COR-L47 (cell line): ENCODE measurements at regions not wholly inside any gene's neighbourhood (a gene's known extent, or its start where the extent isn't known, plus 50 kb on each side); places are given as distances from the start of the nearest gene placed in this dataset.
"Not testable (repeated sequence)": the region's sequence is repeated elsewhere in the genome, so short reads cannot be mapped to it uniquely, and the experiment has no call there.

Experiments used
- DNase-seq: peaks from one replicate; lab custom pipeline; 2025; lab: John Stamatoyannopoulos, UW

- DNase-seq, result not testable (repeated sequence)
Measured at GRCh38 chr11:97573771-97574170, 1184.0 kb downstream of the JRKL start.

- DNase-seq, result no peak
Measured at GRCh38 chr11:97574976-97575665, 1185.3 kb downstream of the JRKL start.

GRCh38 chr11:97607291-97608000 is 1217.6 kb downstream of the JRKL start:
- no peak for DNase-seq

- no peak for DNase-seq
Measured at GRCh38 chr11:97610000-97610399, 1220.2 kb downstream of the JRKL start.

- no peak for DNase-seq
Measured at GRCh38 chr11:97610854-97611253, 1221.0 kb downstream of the JRKL start.

GRCh38 chr11:97611345-97611744 is 1221.5 kb downstream of the JRKL start:
- DNase-seq, result no peak

GRCh38 chr11:97614606-97615005 is 1224.8 kb downstream of the JRKL start:
- DNase-seq, result no peak

- no peak for DNase-seq
Measured at GRCh38 chr11:97615546-97615945, 1225.7 kb downstream of the JRKL start.

GRCh38 chr11:97617031-97617430 is 1227.2 kb downstream of the JRKL start:
- no peak for DNase-seq

- no peak for DNase-seq
Measured at GRCh38 chr11:97620007-97620406, 1230.2 kb downstream of the JRKL start.

- DNase-seq, result no peak
Measured at GRCh38 chr11:97621282-97621681, 1231.5 kb downstream of the JRKL start.

GRCh38 chr11:97622795-97623194 is 1233.0 kb downstream of the JRKL start:
- DNase-seq, result no peak

GRCh38 chr11:97636741-97637140 is 1246.9 kb downstream of the JRKL start:
- DNase-seq, result not testable (repeated sequence)

GRCh38 chr11:97637701-97638100 is 1247.9 kb downstream of the JRKL start:
- no peak for DNase-seq

- DNase-seq, result no peak
Measured at GRCh38 chr11:97638641-97639224, 1248.9 kb downstream of the JRKL start.

GRCh38 chr11:97641988-97642387 is 1252.2 kb downstream of the JRKL start:
- DNase-seq, result no peak

GRCh38 chr11:97645736-97646135 is 1255.9 kb downstream of the JRKL start:
- DNase-seq, result no peak

- no peak for DNase-seq
Measured at GRCh38 chr11:97656356-97656755, 1266.5 kb downstream of the JRKL start.

GRCh38 chr11:97657852-97658251 is 1268.0 kb downstream of the JRKL start:
- DNase-seq, result no peak

- no peak for DNase-seq
Measured at GRCh38 chr11:97667057-97667456, 1277.2 kb downstream of the JRKL start.

- DNase-seq, result no peak
Measured at GRCh38 chr11:97683733-97684132, 1293.9 kb downstream of the JRKL start.

GRCh38 chr11:97684486-97685439 is 1295.0 kb downstream of the JRKL start:
- no peak for DNase-seq
